Erythroblast (primary cell): ENCODE measurements at regions not wholly inside any gene's neighbourhood (a gene's known extent, or its start where the extent isn't known, plus 50 kb on each side); places are given as distances from the start of the nearest gene placed in this dataset.
"Not testable (repeated sequence)": the region's sequence is repeated elsewhere in the genome, so short reads cannot be mapped to it uniquely, and the experiment has no call there.

Source experiments
- DNase-seq, 2 experiments: peaks; one replicate each; lab custom pipeline; 2025; lab: John Stamatoyannopoulos, UW
- GATA1 ChIP-seq: IDR thresholded peaks from 2 replicates; pipeline ENCODE4 v1.6.1; 2011; ENCODE audit warnings: low read depth, mild to moderate bottlenecking, control low read depth, low read length, moderate library complexity
- POLR2A ChIP-seq: IDR thresholded peaks from 2 replicates; pipeline ENCODE4 v1.6.1; 2011; ENCODE audit warnings: mild to moderate bottlenecking, low read length

DNA sequence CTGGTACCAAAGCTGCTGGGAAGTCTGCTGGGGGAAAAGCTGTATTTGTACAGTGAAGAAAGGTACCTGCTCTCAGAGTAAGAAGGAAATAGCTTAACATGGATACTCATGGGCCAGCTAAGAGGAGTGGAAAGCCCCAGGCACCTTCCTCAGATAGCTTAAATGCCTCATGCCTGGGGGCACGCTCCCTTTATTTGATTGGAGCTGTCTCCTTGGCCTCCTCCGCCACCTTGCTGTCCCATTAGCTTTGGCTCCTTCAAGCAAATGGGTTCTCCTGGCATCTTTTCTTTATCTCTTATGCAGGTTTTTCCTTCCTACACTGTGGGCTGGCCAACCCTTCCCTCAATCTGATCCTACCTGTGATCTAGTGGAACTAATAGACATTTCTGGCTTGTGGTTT is 318.5 kb downstream of the SH2D4B start:
- no peak for DNase-seq
- TF ChIP-seq POLR2A (no peak), GATA1 (no peak)

DNA sequence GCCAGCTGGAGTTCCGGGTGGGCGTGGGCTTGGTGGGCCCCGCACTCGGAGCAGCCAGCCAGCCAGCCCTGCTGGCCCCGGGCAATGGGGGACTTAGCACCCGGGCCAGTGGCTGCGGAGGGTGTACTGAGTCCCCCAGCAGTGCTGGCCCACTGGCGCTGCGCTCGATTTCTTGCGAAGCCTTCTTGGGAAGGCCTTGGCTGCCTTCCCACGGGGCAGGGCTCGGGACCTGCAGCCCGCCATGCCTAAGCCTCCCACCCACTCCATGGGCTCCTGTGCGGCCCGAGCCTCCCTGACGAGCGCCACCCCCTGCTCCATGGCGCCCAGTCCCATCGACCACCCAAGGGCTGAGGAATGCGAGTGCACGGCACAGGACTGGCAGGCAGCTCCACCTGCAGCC is 321.6 kb downstream of the SH2D4B start:
- not testable (repeated sequence) for DNase-seq

DNA sequence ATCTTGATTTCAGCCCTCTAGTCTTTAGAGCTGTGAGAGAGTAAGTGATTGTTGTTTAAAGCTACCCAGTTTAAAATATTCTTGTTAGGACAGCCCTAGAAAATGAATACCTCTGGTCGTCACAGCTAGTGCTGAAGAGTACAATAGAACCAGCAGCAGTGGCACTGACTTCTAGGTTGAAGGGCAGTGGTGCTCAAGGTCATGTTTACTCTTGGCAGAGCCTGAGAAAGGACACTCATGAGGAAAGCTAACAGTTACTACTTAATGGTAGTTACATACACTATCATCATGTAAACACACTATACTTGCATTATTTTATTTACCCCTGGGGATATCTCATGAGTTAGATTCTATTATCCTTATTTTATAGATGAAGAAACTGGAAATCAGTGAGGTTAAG is 323.0 kb downstream of the SH2D4B start:
- TF ChIP-seq POLR2A (no peak), GATA1 (no peak)
- no peak for DNase-seq

DNA sequence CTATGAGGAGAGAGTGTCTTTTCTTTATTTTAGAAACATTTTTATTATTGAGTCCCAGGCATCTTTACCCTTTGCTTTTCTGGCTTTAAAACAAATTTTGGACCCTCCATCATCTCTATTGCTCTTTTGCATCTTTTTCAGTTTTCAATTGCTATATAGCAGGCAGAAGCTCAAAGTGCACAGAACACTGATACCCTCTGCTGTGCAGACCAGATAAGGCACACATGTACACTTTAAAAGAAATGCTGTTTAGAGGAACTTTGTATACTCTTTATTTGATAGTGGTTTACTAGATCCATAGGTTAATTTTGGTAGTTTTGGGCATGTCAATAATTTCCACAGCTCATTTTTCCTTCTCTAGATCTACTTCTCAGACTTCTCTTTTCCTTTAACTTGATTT is 324.2 kb downstream of the SH2D4B start:
- DNase-seq = no peak
- TF ChIP-seq GATA1 (no peak), POLR2A (no peak)

DNA sequence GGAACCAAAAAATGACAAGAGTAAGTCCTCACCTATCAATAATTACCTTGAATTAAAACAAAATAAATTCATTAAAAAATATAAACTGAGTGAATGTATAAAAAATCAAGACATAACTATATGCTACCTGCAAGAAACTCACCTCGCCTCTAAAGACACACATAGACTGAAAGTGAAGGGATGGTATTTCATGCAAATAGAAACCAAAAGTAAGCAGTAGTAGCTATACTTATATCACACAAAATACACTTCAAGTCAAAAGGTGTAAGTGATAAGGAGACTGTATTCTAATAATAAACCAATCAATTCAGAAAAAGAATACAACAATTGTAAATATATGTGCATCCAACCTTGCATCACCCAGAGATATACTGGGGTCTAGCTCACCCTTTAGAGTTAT is 332.6 kb downstream of the SH2D4B start:
- DNase-seq = no peak
- TF ChIP-seq GATA1 (no peak), POLR2A (no peak)

DNA sequence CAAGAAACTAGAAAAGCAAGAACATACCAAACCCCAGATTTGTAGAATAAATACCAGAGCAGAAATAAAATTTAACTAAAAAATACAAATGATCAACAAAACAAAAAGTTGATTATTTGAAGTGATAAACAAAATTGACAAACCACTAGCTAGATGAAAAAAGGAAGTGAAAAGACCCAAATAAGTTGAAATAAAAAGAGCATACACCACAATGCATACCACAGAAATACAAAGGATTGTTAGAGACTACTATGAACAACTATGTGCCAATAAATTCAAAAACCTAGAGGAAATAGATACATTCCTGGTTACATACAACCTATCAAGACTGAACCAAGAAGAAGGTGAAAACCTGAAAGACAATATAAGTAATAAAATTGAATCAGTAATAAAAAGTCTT is 333.4 kb downstream of the SH2D4B start:
- DNase-seq = no peak
- TF ChIP-seq GATA1 = no peak
- TF ChIP-seq POLR2A = no peak

DNA sequence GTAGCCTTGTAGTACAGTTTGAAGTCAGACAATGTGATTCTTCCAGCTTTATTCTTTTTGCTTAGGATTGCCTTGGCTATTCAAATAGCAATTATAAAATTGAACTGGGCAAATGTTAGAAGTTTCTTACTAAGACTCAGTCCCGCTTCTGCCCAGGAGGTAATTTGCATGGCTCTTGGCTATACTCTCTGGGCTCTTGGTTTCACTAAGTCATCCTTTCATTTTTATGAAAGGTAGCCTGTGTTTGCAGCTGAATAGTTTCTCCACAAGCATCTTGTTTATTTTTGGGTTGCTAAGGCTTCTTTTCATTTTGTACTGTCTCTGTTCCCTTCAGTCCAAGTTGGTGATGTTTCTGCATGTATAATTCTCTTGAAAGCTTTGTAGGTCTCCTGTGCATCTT is 340.6 kb downstream of the SH2D4B start:
- DNase-seq = no peak
- TF ChIP-seq GATA1 = no peak
- TF ChIP-seq POLR2A = no peak

DNA sequence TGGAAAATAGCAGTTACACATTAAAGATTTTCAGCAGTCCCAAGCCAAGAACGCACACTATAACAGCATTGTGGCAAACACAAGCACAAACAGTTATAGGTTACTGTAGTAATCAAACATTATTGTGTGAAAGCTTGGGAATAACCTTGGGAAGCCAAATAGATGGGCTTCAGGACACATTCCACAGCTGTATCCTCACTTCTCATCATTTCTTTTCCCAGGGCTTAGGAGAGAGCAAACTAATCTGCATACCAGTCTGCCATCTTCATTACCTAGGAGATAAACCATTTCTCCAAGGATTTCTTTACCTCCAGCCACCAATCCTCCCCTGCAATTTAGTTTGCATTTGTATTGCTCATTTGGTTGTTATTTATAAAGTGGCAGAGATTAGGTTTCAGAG is 352.4 kb downstream of the SH2D4B start:
- no peak for DNase-seq
- TF ChIP-seq POLR2A = no peak
- TF ChIP-seq GATA1 = no peak

DNA sequence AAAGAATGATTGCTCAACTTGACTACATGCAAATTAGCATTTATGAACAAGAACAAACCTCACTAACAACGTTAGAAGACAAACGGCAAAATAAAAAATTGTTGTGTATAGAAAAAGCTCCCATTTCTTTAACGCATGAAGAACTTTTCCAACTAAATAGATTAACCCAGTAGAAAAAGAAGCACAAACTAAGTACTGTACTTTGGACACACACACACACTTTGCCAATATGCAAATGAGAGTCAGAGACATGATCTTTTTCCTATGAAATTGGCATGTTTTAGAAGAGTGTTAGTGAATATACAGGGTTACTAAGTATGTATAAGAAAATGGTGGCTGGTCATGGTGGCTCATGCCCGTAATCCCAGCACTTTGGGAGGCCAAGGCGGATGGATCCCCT is 355.6 kb downstream of the SH2D4B start:
- TF ChIP-seq GATA1 = no peak
- no peak for TF ChIP-seq POLR2A
- no peak for DNase-seq

DNA sequence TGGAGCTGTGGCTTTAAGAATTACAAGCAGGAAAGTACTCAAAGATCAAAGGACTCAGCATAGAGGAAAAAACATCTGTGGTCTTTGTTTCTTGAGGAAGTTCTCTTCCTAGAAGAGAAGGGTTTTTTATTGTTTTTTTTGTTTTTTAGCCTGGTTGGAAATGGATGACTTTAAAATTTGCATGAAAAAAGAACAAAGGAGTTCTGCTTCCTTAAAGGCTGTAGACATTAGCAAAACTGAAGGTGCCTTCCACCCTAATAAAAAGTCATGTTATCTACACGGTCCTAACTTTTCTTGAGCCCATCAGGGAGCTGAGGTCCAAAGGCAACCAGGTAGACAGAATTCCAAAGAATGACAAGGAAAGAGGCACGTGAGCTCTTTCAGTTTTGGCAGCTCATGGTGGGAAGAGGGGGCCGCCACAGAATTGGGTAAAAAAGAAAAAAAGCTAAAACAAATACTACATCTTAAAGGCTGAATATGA is 356.6 kb downstream of the SH2D4B start:
- no peak for DNase-seq
- no peak for TF ChIP-seq POLR2A
- TF ChIP-seq GATA1 = no peak

DNA sequence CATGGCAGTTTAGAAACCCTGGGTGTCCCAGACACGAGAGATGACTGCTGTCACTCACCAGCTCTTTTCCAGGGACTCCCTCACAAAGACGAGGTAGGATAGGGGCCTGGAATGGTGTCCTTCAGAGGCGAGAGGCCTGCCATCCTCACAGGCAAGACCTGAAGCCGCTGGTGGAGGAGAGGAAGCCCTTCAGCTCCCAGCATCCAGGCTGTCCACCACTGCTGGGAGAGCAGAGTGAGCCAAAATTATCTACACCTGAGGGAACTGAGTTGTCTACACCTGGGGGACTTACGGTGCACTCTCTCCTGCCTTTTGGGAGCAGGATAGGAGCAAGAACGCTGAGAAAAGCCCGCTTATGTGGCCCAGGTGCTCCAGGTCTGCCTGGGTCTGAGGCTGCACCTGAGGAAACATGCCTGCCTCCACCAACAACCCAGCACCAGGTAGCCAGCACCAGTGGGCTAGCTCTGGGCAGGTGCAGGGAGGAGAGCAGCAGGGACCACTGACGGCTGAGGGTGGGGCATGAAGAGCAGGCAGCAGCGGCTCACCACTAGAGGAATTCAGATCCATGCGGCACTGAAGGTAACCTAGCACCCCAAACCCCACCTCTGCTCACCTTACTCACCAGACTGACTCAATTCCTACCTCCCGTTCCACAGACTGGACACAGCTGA is 357.2 kb downstream of the SH2D4B start:
- no peak for DNase-seq
- no peak for TF ChIP-seq GATA1
- no peak for TF ChIP-seq POLR2A

DNA sequence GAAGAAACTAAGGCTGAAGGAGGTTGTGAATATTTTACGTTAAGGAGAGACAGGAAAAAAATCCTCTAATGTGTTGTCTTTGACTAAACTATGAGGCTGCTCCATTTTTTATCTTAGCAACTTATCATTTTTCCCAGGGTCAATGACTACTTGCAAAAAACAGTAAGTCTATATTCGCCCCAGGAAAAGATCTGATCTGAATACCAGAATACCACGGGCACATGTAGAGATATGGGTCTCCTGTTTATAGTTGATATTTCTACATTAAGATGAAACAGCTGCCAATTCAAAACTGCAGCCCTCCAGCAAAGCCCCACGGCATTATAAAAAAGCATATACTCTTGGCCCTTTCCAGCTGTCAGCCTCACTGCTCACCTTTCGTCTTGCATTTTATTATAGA is 358.4 kb downstream of the SH2D4B start:
- TF ChIP-seq POLR2A (no peak), GATA1 (no peak)
- no peak for DNase-seq

DNA sequence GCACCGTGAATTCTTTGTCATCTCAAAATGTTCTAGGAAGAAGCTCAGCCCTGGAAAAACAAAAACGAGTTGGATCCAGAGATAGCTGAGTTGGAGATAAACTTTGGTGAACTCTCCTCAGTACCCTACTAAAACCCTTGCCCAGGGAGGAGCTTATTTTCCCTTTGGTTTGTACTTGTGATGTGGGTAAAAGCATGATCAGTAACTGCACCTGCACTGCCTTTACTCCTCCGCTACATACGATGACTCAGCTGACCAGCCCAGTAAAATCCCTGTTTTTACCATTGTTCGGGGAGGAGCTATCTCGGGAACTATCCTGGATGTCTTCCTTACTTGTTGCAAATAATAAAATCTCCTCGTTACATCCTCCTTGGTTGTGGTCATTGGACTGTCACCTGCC is 359.3 kb downstream of the SH2D4B start:
- TF ChIP-seq GATA1 (no peak), POLR2A (no peak)
- DNase-seq = no peak

DNA sequence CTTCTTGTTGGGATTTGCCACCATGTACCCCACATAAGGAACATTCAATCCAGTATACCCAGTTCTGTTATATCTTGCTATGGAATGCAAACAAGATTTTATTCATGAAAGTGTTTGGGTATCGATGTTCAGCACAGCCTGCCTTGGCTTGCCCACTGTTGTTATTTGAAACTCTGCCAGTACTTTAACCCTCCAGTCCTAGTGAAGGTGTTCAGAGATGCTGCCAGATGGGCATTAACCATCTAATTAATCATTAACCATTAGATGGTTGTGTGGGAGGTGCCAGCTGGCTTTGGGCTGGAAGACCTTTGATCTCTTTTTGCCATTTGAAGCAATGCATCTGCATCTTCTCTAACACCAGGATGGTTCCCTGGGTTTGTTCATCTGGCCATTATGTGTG is 363.0 kb downstream of the SH2D4B start:
- DNase-seq = no peak
- TF ChIP-seq POLR2A (no peak), GATA1 (no peak)

DNA sequence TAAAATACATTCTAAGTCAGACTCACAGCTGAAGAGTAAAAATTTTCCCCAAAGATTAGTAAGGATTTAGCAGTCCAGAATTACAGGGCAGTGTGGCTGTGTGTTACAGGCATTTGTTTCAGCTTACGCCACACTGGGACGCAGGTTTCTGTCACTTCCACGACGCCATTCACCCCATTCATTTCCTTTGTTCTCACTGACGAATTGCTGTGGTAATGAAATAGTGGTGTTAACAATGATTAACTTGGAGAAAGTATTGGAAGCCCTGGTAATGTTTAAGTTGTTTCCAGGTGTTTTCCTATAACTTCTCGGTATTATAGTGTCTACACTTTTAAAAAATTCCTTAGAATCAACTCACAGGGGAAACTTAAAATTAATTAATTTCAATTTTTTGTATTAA is 370.9 kb downstream of the SH2D4B start:
- no peak for TF ChIP-seq GATA1
- TF ChIP-seq POLR2A = no peak
- no peak for DNase-seq
